HepG2 (cell line): ENCODE measurements at regions not wholly inside any gene's neighbourhood (a gene's known extent, or its start where the extent isn't known, plus 50 kb on each side); places are given as distances from the start of the nearest gene placed in this dataset.
A peak's percentile ranks its signal among the peaks of the same experiment; 100 is the strongest.

Experiments
- ETV5 ChIP-seq: IDR thresholded peaks from 2 replicates; pipeline ENCODE4 v1.6.1; 2018; ENCODE audit warnings: missing biosample characterization, missing genetic modification reagents, inconsistent platforms, borderline replicate concordance
- EZH2 ChIP-seq: conservative IDR thresholded peaks from 2 replicates; pipeline ENCODE4 v1.6.1; 2012; ENCODE audit warnings: mild to moderate bottlenecking, low read depth, low read length, moderate library complexity
- FOXM1 ChIP-seq: sonication (generic); formaldehyde crosslinking; IDR thresholded peaks from 2 replicates; pipeline ENCODE4 v1.5.0; 2020; ENCODE audit warnings: missing genetic modification reagents
- IRF2 ChIP-seq: IDR thresholded peaks from 2 replicates; pipeline ENCODE4 v1.6.1; 2018; ENCODE audit warnings: missing genetic modification reagents, missing compliant biosample characterization
- KDM5A ChIP-seq: fragments of 200-600 bp; sonication (generic); IDR thresholded peaks from 2 replicates; pipeline ENCODE4 v1.7.0; 2018; ENCODE audit warnings: antibody characterized with exemption, mild to moderate bottlenecking, low read length, borderline replicate concordance
- MEIS1 ChIP-seq: sonication (generic); formaldehyde crosslinking; IDR thresholded peaks from 2 replicates; pipeline ENCODE4 v1.9.0; 2021; ENCODE audit warnings: mild to moderate bottlenecking, missing genetic modification reagents, moderate library complexity, borderline replicate concordance
- NFE2 ChIP-seq: sonication (generic); formaldehyde crosslinking; IDR thresholded peaks from 2 replicates; pipeline ENCODE4 v1.4.0; 2020; ENCODE audit warnings: missing genetic modification reagents
- NKX3-1 ChIP-seq: sonication (generic); formaldehyde crosslinking; IDR thresholded peaks from 2 replicates; pipeline ENCODE4 v1.5.0; 2020; ENCODE audit warnings: missing genetic modification reagents
- PHB2 ChIP-seq: fragments of 450-650 bp; IDR thresholded peaks from 2 replicates; pipeline ENCODE4 v1.6.1; 2018; ENCODE audit not compliant: partially characterized antibody
- RFXANK ChIP-seq: IDR thresholded peaks from 2 replicates; pipeline ENCODE4 v1.6.1; 2016
- SKIL ChIP-seq: sonication (generic); formaldehyde crosslinking; IDR thresholded peaks from 2 replicates; pipeline ENCODE4 v1.8.0; 2022; ENCODE audit warnings: missing genetic modification reagents, mild to moderate bottlenecking, moderate library complexity, borderline replicate concordance
- TRIM22 ChIP-seq: fragments of 450-650 bp; IDR thresholded peaks from 2 replicates; pipeline ENCODE4 v1.6.1; 2017
- ZBTB4 ChIP-seq: sonication (generic); formaldehyde crosslinking; IDR thresholded peaks from 2 replicates; pipeline ENCODE4 v1.4.0; 2020; ENCODE audit warnings: missing genetic modification reagents, mild to moderate bottlenecking, borderline replicate concordance
- ZBTB46 ChIP-seq: sonication (generic); formaldehyde crosslinking; IDR thresholded peaks from 2 replicates; pipeline ENCODE4 v1.4.0; 2020; ENCODE audit warnings: mild to moderate bottlenecking, missing genetic modification reagents, borderline replicate concordance
- ZNF207 ChIP-seq: fragments of 450-650 bp; IDR thresholded peaks from 2 replicates; pipeline ENCODE4 v1.6.1; 2016; ENCODE audit warnings: antibody characterized with exemption, borderline replicate concordance
- ZNF317 ChIP-seq: sonication (generic); formaldehyde crosslinking; IDR thresholded peaks from 2 replicates; pipeline ENCODE4 v1.5.0; 2020; ENCODE audit warnings: mild to moderate bottlenecking, missing genetic modification reagents
- ZNF382 ChIP-seq: sonication (generic); formaldehyde crosslinking; IDR thresholded peaks from 2 replicates; pipeline ENCODE4 v1.5.0; 2020; ENCODE audit warnings: missing genetic modification reagents, mild to moderate bottlenecking, borderline replicate concordance
- ZNF546 ChIP-seq: sonication (generic); formaldehyde crosslinking; conservative IDR thresholded peaks from 2 replicates; pipeline ENCODE4 v1.8.1; 2023; ENCODE audit warnings: mild to moderate bottlenecking, missing genetic modification reagents
- ZNF589 ChIP-seq: sonication (generic); formaldehyde crosslinking; conservative IDR thresholded peaks from 2 replicates; pipeline ENCODE4 v1.8.0; 2022; ENCODE audit warnings: mild to moderate bottlenecking, moderate library complexity, missing genetic modification reagents
- ZNF660 ChIP-seq: sonication (generic); formaldehyde crosslinking; IDR thresholded peaks from 2 replicates; pipeline ENCODE4 v1.5.1; 2020; ENCODE audit warnings: mild to moderate bottlenecking, low read depth, missing genetic modification reagents, borderline replicate concordance
- ZNF839 ChIP-seq: sonication (generic); formaldehyde crosslinking; IDR thresholded peaks from 2 replicates; pipeline ENCODE4 v1.4.0; 2020; ENCODE audit warnings: missing genetic modification reagents, mild to moderate bottlenecking, borderline replicate concordance

GRCh38 chr20:50450881-50451752 is 59.1 kb upstream of the PTPN1 start (continued):
- TF ChIP-seq ETV5 (CRISPR knock-in tag) (no peak), ZNF839 (CRISPR knock-in tag) (no peak), MEIS1 (CRISPR knock-in tag) (peak; percentile 69; the same call in 1 of the 2 replicates), RFXANK (CRISPR knock-in tag) (no peak), SKIL (CRISPR knock-in tag) (peak; percentile 66), KDM5A (no peak), ZBTB46 (CRISPR knock-in tag) (peak; percentile 89; the same call in 1 of the 2 replicates), ZNF660 (CRISPR knock-in tag) (no peak), ZNF382 (CRISPR knock-in tag) (no peak), ZNF589 (CRISPR knock-in tag) (no peak), ZNF546 (CRISPR knock-in tag) (peak; percentile 88), TRIM22 (no peak), IRF2 (no peak), NFE2 (CRISPR knock-in tag) (no peak), FOXM1 (no peak), ZBTB4 (CRISPR knock-in tag) (no peak), PHB2 (no peak), EZH2 (no peak), NKX3-1 (CRISPR knock-in tag) (no peak), ZNF207 (no peak), ZNF317 (CRISPR knock-in tag) (peak; percentile 44; the same call in 1 of the 2 replicates)
